Endothelial cell of umbilical vein (primary cell): ENCODE measurements at regions not wholly inside any gene's neighbourhood (a gene's known extent, or its start where the extent isn't known, plus 50 kb on each side); places are given as distances from the start of the nearest gene placed in this dataset.

Source experiments
- MYC ChIP-seq: IDR thresholded peaks from one replicate; pipeline ENCODE4 v1.6.1; 2011; ENCODE audit warnings: mild to moderate bottlenecking, low read depth, low read length
- POLR2A ChIP-seq: IDR thresholded peaks from 2 replicates; pipeline ENCODE4 v1.6.1; 2012; ENCODE audit warnings: low read depth, mild to moderate bottlenecking, control low read depth, low read length
- TF ChIP-seq, protein P1 (sequence below), 2 donors: IDR thresholded peaks; 1 replicate in 1 of 2; 2 replicates in 1 of 2; pipeline ENCODE4 v1.5.1; 2011; ENCODE audit warnings: low read length in 2 of 2, mild to moderate bottlenecking in 2 of 2, moderate library complexity in 2 of 2, control low read depth in 1 of 2, inconsistent platforms in 1 of 2, low read depth in 1 of 2; ENCODE audit not compliant: insufficient read depth in 1 of 2; ENCODE audit errors: extremely low read depth in 1 of 2

DNA sequence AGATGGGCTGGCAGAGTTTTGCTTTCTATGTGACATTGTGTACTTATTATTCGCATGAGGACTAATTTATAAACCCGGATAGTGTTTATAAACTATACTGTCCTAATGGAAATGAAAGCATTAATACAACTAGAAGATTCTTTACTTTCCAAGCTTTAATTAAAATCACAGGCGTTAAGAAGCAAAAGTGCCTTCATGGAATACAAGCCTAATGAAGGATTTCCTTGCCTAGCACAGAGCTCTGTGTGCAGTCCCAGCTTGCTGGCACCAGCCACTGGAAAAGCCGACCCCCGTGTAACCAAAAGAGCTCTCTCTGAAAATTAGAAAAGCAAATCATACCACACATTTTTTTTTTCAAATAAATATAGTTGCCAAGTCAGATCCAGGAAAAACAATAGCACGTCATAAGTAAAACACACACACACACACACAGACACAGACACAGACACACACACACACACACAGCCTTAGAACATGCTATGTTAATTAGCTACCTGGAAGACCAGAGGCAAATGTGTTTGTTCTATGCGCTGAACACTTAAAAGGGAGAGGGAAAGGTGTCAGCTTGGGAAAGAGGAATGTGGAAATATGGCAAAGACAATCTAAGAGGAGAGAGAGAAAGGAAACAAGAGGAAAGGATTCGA, 1084.2 kb downstream of the TUSC7 start:
- TF ChIP-seq POLR2A (no peak), MYC (no peak)
- TF ChIP-seq, protein P1, sequence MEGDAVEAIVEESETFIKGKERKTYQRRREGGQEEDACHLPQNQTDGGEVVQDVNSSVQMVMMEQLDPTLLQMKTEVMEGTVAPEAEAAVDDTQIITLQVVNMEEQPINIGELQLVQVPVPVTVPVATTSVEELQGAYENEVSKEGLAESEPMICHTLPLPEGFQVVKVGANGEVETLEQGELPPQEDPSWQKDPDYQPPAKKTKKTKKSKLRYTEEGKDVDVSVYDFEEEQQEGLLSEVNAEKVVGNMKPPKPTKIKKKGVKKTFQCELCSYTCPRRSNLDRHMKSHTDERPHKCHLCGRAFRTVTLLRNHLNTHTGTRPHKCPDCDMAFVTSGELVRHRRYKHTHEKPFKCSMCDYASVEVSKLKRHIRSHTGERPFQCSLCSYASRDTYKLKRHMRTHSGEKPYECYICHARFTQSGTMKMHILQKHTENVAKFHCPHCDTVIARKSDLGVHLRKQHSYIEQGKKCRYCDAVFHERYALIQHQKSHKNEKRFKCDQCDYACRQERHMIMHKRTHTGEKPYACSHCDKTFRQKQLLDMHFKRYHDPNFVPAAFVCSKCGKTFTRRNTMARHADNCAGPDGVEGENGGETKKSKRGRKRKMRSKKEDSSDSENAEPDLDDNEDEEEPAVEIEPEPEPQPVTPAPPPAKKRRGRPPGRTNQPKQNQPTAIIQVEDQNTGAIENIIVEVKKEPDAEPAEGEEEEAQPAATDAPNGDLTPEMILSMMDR (IDR thresholded peaks at IDR 0.05; ENCODE audit: extremely low read depth in 1 of 2, insufficient read depth in 1 of 2, low read depth in 1 of 2, low read length in 2 of 2) = no peak
